IMR-90 (cell line): ENCODE measurements at regions not wholly inside any gene's neighbourhood (a gene's known extent, or its start where the extent isn't known, plus 50 kb on each side); places are given as distances from the start of the nearest gene placed in this dataset.

Experiments used
- CTCF ChIP-seq: conservative IDR thresholded peaks from 2 replicates; pipeline ENCODE4 v1.5.1; 2012; ENCODE audit warnings: mild to moderate bottlenecking, low read depth, low read length, improper control_type of control experiment
- ELK1 ChIP-seq: fragments of 150-350 bp; IDR thresholded peaks from 2 replicates; pipeline ENCODE4 v1.6.1; 2016; ENCODE audit warnings: low read depth, mild to moderate bottlenecking, low read length, moderate library complexity, borderline replicate concordance
- FOS ChIP-seq: fragments of 150-350 bp; IDR thresholded peaks from 2 replicates; pipeline ENCODE4 v1.6.1; 2016; ENCODE audit warnings: low read depth, low read length
- MAFK ChIP-seq: IDR thresholded peaks from 2 replicates; pipeline ENCODE4 v1.6.1; 2012; ENCODE audit warnings: low read depth, low read length, improper control_type of control experiment
- MAZ ChIP-seq: IDR thresholded peaks from 2 replicates; pipeline ENCODE4 v1.6.1; 2012; ENCODE audit warnings: low read depth, mild to moderate bottlenecking, low read length, improper control_type of control experiment, moderate library complexity, borderline replicate concordance
- NFE2L2 ChIP-seq: fragments of 150-350 bp; IDR thresholded peaks from 2 replicates; pipeline ENCODE4 v1.6.1; 2016; ENCODE audit warnings: low read depth, mild to moderate bottlenecking, low read length
- POLR2A ChIP-seq: IDR thresholded peaks from 2 replicates; pipeline ENCODE4 v1.6.1; 2012; ENCODE audit warnings: mild to moderate bottlenecking, low read depth, low read length
- RAD21 ChIP-seq: IDR thresholded peaks from 2 replicates; pipeline ENCODE4 v1.6.1; 2012; ENCODE audit warnings: low read length, improper control_type of control experiment
- RFX5 ChIP-seq: IDR thresholded peaks from 2 replicates; pipeline ENCODE4 v1.8.0; 2012; ENCODE audit warnings: low read depth, mild to moderate bottlenecking, low read length, moderate library complexity
- USF2 ChIP-seq: fragments of 150-350 bp; IDR thresholded peaks from 2 replicates; pipeline ENCODE4 v1.6.1; 2017; ENCODE audit warnings: mild to moderate bottlenecking, antibody characterized with exemption, low read length, low read depth

- no peak for TF ChIP-seq CTCF
- TF ChIP-seq POLR2A: no peak
- no peak for TF ChIP-seq MAZ
- no peak for TF ChIP-seq MAFK
- no peak for TF ChIP-seq ELK1
- TF ChIP-seq RAD21: no peak
- no peak for TF ChIP-seq USF2
- TF ChIP-seq NFE2L2: no peak
- no peak for TF ChIP-seq RFX5
- TF ChIP-seq FOS: no peak
These were observed 200.5 kb upstream of the TLE4 start for GRCh38 chr9:79371301-79371700.
